ENCODE measurements at regions not wholly inside any gene's neighbourhood (a gene's known extent, or its start where the extent isn't known, plus 50 kb on each side); places are given as distances from the start of the nearest gene placed in this dataset.

DNA sequence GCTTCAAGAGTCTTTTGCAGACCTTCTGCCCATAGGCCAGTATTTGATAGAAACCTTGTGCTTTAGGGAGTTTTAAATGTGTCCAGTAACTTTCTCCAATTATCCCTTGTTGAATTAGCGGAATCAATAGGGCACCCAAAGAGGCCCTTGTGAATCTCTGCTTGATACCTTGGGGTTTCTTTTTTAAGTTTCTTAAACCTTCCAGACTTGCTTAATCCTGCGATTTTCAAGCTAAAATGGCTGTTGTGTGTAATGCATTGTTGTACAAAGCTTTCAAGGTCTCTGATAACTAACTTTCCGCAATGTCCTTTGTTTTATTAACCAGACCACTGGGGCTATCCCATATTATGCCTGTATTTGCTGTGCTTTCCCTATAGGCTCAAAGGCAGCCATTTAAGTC lies 577.4 kb upstream of the RORB start:
- TF ChIP-seq, protein P1, sequence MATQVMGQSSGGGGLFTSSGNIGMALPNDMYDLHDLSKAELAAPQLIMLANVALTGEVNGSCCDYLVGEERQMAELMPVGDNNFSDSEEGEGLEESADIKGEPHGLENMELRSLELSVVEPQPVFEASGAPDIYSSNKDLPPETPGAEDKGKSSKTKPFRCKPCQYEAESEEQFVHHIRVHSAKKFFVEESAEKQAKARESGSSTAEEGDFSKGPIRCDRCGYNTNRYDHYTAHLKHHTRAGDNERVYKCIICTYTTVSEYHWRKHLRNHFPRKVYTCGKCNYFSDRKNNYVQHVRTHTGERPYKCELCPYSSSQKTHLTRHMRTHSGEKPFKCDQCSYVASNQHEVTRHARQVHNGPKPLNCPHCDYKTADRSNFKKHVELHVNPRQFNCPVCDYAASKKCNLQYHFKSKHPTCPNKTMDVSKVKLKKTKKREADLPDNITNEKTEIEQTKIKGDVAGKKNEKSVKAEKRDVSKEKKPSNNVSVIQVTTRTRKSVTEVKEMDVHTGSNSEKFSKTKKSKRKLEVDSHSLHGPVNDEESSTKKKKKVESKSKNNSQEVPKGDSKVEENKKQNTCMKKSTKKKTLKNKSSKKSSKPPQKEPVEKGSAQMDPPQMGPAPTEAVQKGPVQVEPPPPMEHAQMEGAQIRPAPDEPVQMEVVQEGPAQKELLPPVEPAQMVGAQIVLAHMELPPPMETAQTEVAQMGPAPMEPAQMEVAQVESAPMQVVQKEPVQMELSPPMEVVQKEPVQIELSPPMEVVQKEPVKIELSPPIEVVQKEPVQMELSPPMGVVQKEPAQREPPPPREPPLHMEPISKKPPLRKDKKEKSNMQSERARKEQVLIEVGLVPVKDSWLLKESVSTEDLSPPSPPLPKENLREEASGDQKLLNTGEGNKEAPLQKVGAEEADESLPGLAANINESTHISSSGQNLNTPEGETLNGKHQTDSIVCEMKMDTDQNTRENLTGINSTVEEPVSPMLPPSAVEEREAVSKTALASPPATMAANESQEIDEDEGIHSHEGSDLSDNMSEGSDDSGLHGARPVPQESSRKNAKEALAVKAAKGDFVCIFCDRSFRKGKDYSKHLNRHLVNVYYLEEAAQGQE (IDR thresholded peaks at IDR 0.05; ENCODE audit: unreplicated experiment), result no peak
- no peak for TF ChIP-seq EZH2 (IDR thresholded peaks at IDR 0.05; ENCODE audit: low read depth, unreplicated experiment)
- TF ChIP-seq, protein P2, sequence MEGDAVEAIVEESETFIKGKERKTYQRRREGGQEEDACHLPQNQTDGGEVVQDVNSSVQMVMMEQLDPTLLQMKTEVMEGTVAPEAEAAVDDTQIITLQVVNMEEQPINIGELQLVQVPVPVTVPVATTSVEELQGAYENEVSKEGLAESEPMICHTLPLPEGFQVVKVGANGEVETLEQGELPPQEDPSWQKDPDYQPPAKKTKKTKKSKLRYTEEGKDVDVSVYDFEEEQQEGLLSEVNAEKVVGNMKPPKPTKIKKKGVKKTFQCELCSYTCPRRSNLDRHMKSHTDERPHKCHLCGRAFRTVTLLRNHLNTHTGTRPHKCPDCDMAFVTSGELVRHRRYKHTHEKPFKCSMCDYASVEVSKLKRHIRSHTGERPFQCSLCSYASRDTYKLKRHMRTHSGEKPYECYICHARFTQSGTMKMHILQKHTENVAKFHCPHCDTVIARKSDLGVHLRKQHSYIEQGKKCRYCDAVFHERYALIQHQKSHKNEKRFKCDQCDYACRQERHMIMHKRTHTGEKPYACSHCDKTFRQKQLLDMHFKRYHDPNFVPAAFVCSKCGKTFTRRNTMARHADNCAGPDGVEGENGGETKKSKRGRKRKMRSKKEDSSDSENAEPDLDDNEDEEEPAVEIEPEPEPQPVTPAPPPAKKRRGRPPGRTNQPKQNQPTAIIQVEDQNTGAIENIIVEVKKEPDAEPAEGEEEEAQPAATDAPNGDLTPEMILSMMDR (conservative IDR thresholded peaks at IDR 0.05; ENCODE audit: low read depth in 2 of 2), result no peak
- no peak for TF ChIP-seq CREB1 (CRISPR knock-in tag; IDR thresholded peaks at IDR 0.05; ENCODE audit: low read depth)
- TF ChIP-seq ZNF331 (CRISPR knock-in tag; IDR thresholded peaks at IDR 0.05; ENCODE audit: low read depth), result no peak
- TF ChIP-seq POLR2AphosphoS5 (IDR thresholded peaks at IDR 0.05; ENCODE audit: low read depth), result no peak
- no peak for TF ChIP-seq STAT1 (IDR thresholded peaks at IDR 0.05; ENCODE audit: unreplicated experiment)
